Activated naive CD4-positive, alpha-beta T cell treated with anti-CD3 and anti-CD28 coated beads, Interleukin-2, amount 10 ng/mL, durations not matched to agents 7 days and 5 days (primary cell): ENCODE measurements at regions not wholly inside any gene's neighbourhood (a gene's known extent, or its start where the extent isn't known, plus 50 kb on each side); places are given as distances from the start of the nearest gene placed in this dataset.

ENCODE experiments used
- CTCF ChIA-PET: fragments of 350-600 bp; sonication (Branson Sonifier 250); formaldehyde crosslinking; loops from one replicate; lab custom pipeline; 2021; ENCODE audit warnings: antibody characterized with exemption; lab: Charles Lee
- DNase-seq: peaks from one replicate; pipeline ENCODE4 v3.0.0-alpha.2; 2020
- H3K27ac Mint-ChIP-seq: one replicate; pipeline ENCODE4 v1.8.0; 2021; ENCODE audit warnings: mild to moderate bottlenecking, moderate library complexity, mixed read lengths
- H3K27me3 Mint-ChIP-seq: one replicate; pipeline ENCODE4 v1.8.0; 2021; ENCODE audit warnings: mild to moderate bottlenecking, mixed read lengths
- H3K36me3 Mint-ChIP-seq: one replicate; pipeline ENCODE4 v1.8.0; 2021; ENCODE audit warnings: mixed read lengths
- H3K4me1 Mint-ChIP-seq: one replicate; pipeline ENCODE4 v1.8.0; 2021; ENCODE audit warnings: mixed read lengths
- H3K4me3 Mint-ChIP-seq: one replicate; pipeline ENCODE4 v1.8.0; 2021; ENCODE audit warnings: mild to moderate bottlenecking, moderate library complexity, mixed read lengths
- H3K9me3 Mint-ChIP-seq: one replicate; pipeline ENCODE4 v1.8.0; 2021; ENCODE audit warnings: mixed read lengths

DNA sequence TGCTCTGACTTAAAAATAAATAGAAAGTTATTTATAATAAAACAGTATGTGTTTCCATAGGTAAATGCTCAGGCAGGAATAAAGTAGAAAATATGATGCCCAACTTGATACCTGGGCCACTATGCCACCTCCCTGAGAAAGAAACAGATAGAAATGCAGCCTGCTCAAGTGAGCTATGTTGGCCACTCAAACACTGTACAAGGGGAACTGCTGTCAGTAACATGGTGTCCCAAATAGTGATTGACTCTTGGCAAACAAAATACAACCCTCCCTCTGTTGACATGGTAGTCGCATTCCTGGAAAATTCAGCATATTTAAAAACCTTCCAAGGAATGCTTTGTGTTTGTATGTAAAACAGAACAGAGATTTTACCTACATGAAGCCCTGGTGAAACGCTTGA is 66.9 kb upstream of the KCNE2 start:
- Mint-ChIP-seq H3K27ac (no peak overlapping the region), H3K4me1 (no peaks in the 10 kb centered on the region), H3K9me3 (no peaks in the 10 kb centered on the region), H3K27me3 (no peaks in the 10 kb centered on the region), H3K4me3 (no peak overlapping the region), H3K36me3 (no peaks in the 10 kb centered on the region)
- no peak for DNase-seq
- CTCF ChIA-PET, result no interaction called here

DNA sequence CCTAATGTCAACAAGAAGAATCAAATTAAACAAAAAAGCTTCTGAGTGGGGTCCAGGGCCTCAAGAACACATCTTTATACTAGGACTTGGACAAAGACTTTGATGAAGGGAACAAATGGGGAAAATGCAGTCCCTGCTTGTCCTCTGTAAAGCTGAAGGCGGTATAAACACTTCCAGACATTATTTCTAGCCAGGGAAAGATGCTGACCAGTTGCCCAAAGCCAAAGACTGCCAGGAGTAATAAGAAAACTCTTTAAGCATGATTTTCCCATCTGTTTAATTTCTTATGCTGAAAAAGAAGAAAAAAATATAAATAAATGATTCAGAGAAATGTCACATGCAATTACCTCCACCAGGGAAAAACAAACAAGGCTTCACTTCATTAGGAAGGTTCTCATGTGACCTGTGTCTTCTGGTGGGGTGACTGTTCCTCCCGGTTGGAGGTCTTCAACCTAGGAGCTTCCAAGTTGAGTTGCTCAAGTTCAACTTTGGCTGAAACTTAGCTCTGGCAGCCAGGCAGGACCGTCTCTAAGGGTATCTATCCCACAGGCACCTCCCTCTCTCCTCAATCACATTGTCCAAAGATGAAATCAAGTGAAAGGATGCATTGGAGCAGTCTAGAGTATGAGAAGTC is 65.2 kb upstream of the KCNE2 start:
- H3K36me3 Mint-ChIP-seq, result no peaks in the 10 kb centered on the region
- H3K9me3 Mint-ChIP-seq, result no peaks in the 10 kb centered on the region
- no peaks in the 10 kb centered on the region for H3K27me3 Mint-ChIP-seq
- no peak overlapping the region for H3K27ac Mint-ChIP-seq
- H3K4me1 Mint-ChIP-seq, result no peaks in the 10 kb centered on the region
- no peak for DNase-seq
- CTCF ChIA-PET, result no interaction called here
- H3K4me3 Mint-ChIP-seq, result no peak overlapping the region

DNA sequence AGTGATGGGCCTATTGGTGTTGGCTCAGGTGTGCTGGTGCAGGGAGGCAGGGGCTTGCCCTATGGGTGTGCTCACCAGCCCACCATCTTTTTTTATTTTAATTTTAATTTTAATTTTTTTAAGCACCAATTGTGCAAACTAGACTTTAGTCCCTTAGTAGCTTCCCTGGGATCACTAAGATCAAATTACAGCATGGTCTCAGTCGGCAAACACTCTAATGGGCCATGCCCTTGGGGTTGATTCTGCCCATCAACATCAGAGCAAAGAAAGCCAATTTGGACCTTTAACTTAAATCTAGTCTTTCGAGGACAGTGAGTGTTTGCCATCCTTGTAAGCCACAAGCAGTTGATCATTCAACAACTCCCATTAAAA is 64.7 kb upstream of the KCNE2 start:
- no peaks in the 10 kb centered on the region for H3K4me1 Mint-ChIP-seq
- CTCF ChIA-PET, result no interaction called here

DNA sequence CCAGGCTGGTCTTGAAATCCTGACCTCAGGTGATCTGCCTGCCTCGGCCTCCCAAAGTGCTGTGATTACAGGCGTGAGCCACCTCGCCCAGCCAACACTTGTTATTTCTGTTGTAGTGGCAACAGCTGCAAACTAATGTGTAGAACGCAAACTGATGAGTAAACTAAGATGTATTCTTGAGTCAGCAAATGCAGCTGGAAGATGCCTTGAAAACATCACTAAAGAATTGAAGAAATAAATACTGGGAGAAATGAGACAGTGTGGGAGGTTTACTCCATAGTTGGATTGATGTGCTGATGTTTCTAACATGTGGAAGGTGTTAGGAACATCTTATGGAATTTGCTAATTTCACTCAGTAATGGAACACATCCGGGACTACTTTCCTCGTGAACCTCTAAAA is 61.3 kb upstream of the KCNE2 start:
- Mint-ChIP-seq H3K27me3 (peaks cover 13% of the 10 kb centered on the region), H3K4me1 (no peaks in the 10 kb centered on the region), H3K27ac (no peak overlapping the region), H3K9me3 (no peaks in the 10 kb centered on the region), H3K36me3 (no peaks in the 10 kb centered on the region), H3K4me3 (no peak overlapping the region)
- DNase-seq, result no peak
- CTCF ChIA-PET, result interaction anchor here (0.6 kb wide), 1 partner anchor 325 kb away, joined by 3 read pairs; no protein-coding TSS in a partner anchor

More for the DNA sequence above, 64.7 kb upstream of the KCNE2 start:
- no peaks in the 10 kb centered on the region for H3K27me3 Mint-ChIP-seq
- no peak for DNase-seq
- no peaks in the 10 kb centered on the region for H3K36me3 Mint-ChIP-seq
- H3K9me3 Mint-ChIP-seq, result no peaks in the 10 kb centered on the region
- no peak overlapping the region for H3K4me3 Mint-ChIP-seq
- H3K27ac Mint-ChIP-seq, result no peak overlapping the region

DNA sequence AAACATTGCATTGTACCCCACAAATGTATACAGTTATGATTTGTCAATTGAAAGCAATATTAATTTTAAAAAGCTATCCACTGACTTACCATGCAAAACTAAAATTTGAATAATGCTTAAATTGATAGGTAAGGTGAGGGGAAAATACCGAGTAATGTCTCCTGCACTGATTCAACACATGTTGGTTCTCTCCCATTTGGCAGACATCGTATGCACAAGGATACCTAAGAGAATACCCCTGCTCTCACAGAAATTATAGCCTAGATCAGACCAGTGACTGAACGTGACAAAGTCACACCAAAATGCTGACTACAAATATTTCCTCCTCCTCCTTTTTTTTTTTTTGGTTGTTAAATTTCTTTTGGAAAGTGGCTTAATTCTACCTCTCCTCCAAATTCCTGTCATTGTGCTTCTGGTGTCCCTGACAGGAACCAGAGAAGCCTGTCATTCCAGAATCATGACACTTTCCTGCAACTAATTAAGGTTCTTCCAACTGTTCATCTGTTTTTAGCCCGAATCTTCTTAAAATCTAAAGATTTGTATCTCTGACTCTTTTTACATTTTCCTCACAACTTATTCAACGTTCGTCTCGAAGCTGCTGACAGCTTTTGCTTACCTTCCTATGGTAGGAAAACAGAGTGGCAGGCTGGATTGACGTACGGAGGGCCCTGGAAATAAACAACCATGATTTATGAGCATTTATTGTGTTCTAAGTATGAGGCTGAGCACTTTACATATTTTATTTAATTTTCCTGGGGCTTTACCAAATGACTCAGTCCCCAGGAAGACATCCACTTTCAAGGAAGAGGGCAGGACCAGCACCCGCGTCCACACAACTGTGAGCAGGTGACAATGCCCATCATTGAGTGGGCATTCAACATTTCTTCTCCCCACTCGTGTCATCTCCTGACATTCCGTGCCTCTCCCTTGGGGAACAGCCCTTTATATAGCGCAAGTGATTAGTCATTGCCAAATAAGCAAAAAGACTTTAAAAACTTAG is 57.9 kb upstream of the KCNE2 start:
- no peaks in the 10 kb centered on the region for H3K9me3 Mint-ChIP-seq
- CTCF ChIA-PET, result interaction anchor here (1.5 kb wide), 1 partner anchor 42 kb away, joined by 6 read pairs; no protein-coding TSS in a partner anchor
- no peaks in the 10 kb centered on the region for H3K36me3 Mint-ChIP-seq
- no peak overlapping the region for H3K4me3 Mint-ChIP-seq
- DNase-seq, result no peak
- H3K27ac Mint-ChIP-seq, result no peak overlapping the region
- H3K4me1 Mint-ChIP-seq, result no peaks in the 10 kb centered on the region
- H3K27me3 Mint-ChIP-seq, result peaks cover 13% of the 10 kb centered on the region

DNA sequence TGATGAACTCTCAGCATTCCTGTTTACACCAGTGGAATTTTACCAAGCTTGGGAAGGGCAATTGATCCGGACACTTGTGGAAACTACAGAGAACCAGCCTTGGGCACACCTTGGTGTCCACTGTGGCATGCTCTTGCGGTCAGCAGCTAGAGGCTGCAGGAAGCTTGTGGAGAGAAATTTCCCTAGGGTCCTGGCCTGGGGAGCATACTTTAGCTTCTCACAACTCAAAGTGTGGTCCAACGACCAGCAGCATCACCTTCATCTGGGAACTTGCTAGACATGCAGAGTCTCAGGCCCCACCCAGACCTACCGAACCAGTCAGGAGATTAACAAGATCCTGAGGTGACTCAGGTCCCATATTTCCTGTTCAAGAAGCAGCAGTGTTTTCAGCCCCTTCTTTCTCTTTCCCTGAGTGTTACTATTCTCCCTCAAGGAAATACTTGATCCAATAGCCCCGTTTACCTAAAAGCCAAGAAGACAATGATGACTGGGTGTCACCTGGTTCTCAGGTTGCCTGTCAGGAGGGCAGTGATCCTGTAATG is 55.7 kb upstream of the KCNE2 start:
- H3K4me1 Mint-ChIP-seq, result no peaks in the 10 kb centered on the region
- H3K9me3 Mint-ChIP-seq, result no peaks in the 10 kb centered on the region
- H3K4me3 Mint-ChIP-seq, result no peak overlapping the region
- H3K27ac Mint-ChIP-seq, result no peak overlapping the region
- H3K27me3 Mint-ChIP-seq, result peaks cover 13% of the 10 kb centered on the region
- no peak for DNase-seq
- no peaks in the 10 kb centered on the region for H3K36me3 Mint-ChIP-seq
- CTCF ChIA-PET, result no interaction called here

DNA sequence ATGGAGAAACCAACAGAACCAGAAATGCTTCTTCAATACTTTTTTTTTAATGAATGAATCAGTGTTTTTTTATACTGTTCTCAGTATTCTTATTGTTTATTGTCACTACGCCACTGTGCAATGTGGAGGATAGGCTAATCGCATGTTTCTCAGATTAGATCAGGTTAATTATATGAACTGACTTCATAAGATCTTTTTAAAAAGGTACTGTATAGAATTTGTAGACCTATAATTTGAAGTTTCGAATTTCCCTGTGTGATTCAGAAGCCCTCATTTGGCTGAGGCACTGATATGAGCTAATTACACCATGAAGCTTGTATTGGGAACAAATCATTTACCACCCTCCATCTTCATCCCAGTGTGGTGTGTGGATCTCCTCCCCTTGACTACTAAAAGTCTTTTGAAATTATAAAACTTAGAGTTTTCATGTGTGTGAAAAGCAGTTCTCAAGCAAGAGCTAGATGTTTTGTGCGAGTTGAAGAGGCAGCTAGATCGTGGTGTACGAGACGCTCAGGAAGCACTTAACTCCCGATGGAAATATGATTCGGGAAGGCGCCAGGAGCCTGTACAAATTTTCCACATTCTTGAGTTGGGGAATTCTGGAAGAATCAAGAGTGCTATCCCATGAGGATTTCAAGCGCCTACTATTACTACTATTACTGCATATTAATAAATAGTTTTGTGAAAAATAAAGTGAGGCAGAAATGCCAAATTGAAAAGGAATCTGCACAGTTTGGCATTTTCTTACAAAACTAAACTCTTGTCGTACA is 52.1 kb upstream of the KCNE2 start:
- Mint-ChIP-seq H3K4me3 (no peak overlapping the region), H3K27me3 (peaks cover 8% of the 10 kb centered on the region), H3K4me1 (no peaks in the 10 kb centered on the region), H3K9me3 (no peaks in the 10 kb centered on the region), H3K36me3 (no peaks in the 10 kb centered on the region), H3K27ac (no peak overlapping the region)
- CTCF ChIA-PET, result no interaction called here
- no peak for DNase-seq

DNA sequence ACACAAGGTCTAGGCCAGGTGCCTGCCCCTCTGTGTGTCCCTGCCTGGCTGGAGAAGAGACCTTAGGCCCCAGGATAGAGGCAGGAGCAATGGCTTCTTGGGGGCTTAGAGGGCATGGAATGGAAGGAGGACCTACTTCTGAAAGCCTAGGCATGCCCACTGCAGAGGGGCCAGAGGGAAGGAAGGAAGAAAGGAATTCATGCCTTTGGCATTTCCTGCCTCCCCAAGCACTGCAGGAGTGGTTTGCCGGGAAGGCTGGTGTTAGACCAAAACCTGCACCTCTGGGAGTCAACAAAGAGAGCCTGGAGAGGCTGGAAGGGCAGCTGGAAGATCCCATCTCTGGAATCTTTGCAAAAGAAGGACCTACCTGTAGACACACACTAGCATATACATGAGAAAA is 50.7 kb upstream of the KCNE2 start:
- DNase-seq, result no peak
- Mint-ChIP-seq H3K36me3 (no peaks in the 10 kb centered on the region), H3K4me3 (no peak overlapping the region), H3K4me1 (no peaks in the 10 kb centered on the region), H3K27ac (no peak overlapping the region), H3K27me3 (peaks cover 4% of the 10 kb centered on the region), H3K9me3 (no peaks in the 10 kb centered on the region)
- CTCF ChIA-PET, result no interaction called here
